ENCODE measurements at regions not wholly inside any gene's neighbourhood (a gene's known extent, or its start where the extent isn't known, plus 50 kb on each side); places are given as distances from the start of the nearest gene placed in this dataset.

- DNase-seq (ENCODE audit: low spot score): no peak
These were observed 80.8 kb upstream of the CERS6 start for GRCh38 chr2:168375195-168375798.

GRCh38 chr2:168378960-168379669 lies 77.0 kb upstream of the CERS6 start:
- no peak for DNase-seq (ENCODE audit: low spot score)

- DNase-seq (ENCODE audit: low spot score): no peak
These were observed 75.6 kb upstream of the CERS6 start for GRCh38 chr2:168380500-168380899.

- no peak for DNase-seq (ENCODE audit: low spot score)
These were observed 64.0 kb upstream of the CERS6 start for GRCh38 chr2:168392024-168392423.

- no peak for DNase-seq (ENCODE audit: low spot score)
These were observed 63.3 kb upstream of the CERS6 start for GRCh38 chr2:168392797-168393196.

- no peak for DNase-seq (ENCODE audit: low spot score)
These were observed 61.8 kb upstream of the CERS6 start for GRCh38 chr2:168394262-168394661.

- no peak for DNase-seq (ENCODE audit: low spot score)
These were observed 59.9 kb upstream of the CERS6 start for GRCh38 chr2:168396131-168396530.

- no peak for DNase-seq (ENCODE audit: low spot score)
These were observed 58.4 kb upstream of the CERS6 start for GRCh38 chr2:168397629-168398028.

- DNase-seq (ENCODE audit: low spot score): no peak
These were observed 55.0 kb upstream of the CERS6 start for GRCh38 chr2:168401048-168401556.

GRCh38 chr2:168401771-168402170 lies 54.3 kb upstream of the CERS6 start:
- DNase-seq (ENCODE audit: low spot score): peak; percentile 29

- DNase-seq (ENCODE audit: low spot score): no peak
These were observed 53.5 kb upstream of the CERS6 start for GRCh38 chr2:168402531-168402930.

GRCh38 chr2:168403736-168404135 lies 52.3 kb upstream of the CERS6 start:
- no peak for DNase-seq (ENCODE audit: low spot score)

- peak; percentile 28 for DNase-seq (ENCODE audit: low spot score)
These were observed 51.3 kb upstream of the CERS6 start for GRCh38 chr2:168404764-168405163.
